ENCODE measurements at regions not wholly inside any gene's neighbourhood (a gene's known extent, or its start where the extent isn't known, plus 50 kb on each side); places are given as distances from the start of the nearest gene placed in this dataset.

GRCh38 chr1:81551946-81552345, 248.8 kb upstream of the ADGRL2 start:
- DNase-seq (ENCODE audit: low read depth), result no peak
- no peak overlapping the region for H3K4me3 ChIP-seq (ENCODE audit: low read depth, low read length)

GRCh38 chr1:81550753-81551152, 250.0 kb upstream of the ADGRL2 start:
- DNase-seq (ENCODE audit: low read depth), result no peak
- no peak overlapping the region for H3K4me3 ChIP-seq (ENCODE audit: low read depth, low read length)

GRCh38 chr1:81549588-81550127, 251.1 kb upstream of the ADGRL2 start:
- no peak overlapping the region for H3K4me3 ChIP-seq (ENCODE audit: low read depth, low read length)
- DNase-seq (ENCODE audit: low read depth), result no peak

GRCh38 chr1:81548918-81549587, 251.7 kb upstream of the ADGRL2 start:
- no peak overlapping the region for H3K4me3 ChIP-seq (ENCODE audit: low read depth, low read length)
- no peak for DNase-seq (ENCODE audit: low read depth)

GRCh38 chr1:81547912-81548303, 252.8 kb upstream of the ADGRL2 start:
- no peak for DNase-seq (ENCODE audit: low read depth)
- H3K4me3 ChIP-seq (ENCODE audit: low read depth, low read length), result no peak overlapping the region

- no peak overlapping the region for H3K4me3 ChIP-seq (ENCODE audit: low read depth, low read length)
- no peak for DNase-seq (ENCODE audit: low read depth)
These were observed 253.3 kb upstream of the ADGRL2 start for GRCh38 chr1:81547261-81547911.

DNA sequence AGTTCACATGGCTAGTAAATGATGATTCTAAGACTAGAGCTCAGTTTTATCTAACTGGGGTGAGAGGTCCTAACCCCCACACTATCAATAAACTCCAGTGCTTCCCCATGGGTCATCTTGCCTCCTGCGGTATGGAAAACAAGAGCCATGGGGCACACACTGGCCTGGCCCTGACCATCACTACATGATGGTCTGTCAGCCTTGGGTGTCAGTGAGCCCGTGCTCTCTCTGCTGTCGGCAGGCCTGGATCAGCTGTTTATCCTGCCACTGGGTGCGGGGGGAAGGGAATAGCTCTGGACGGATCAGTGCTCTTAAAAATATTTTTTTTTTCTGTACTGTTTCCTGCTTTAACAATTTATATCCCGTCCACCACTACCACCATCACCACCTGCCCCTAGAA, 255.0 kb upstream of the ADGRL2 start:
- no peak overlapping the region for H3K4me3 ChIP-seq (ENCODE audit: low read depth, low read length)
- DNase-seq (ENCODE audit: low read depth), result no peak

GRCh38 chr1:81543764-81544163, 257.0 kb upstream of the ADGRL2 start:
- H3K4me3 ChIP-seq (ENCODE audit: low read depth, low read length), result no peak overlapping the region
- DNase-seq (ENCODE audit: low read depth), result no peak

GRCh38 chr1:81542196-81542595, 258.5 kb upstream of the ADGRL2 start:
- H3K4me3 ChIP-seq (ENCODE audit: low read depth, low read length), result no peak overlapping the region
- DNase-seq (ENCODE audit: low read depth), result no peak

DNA sequence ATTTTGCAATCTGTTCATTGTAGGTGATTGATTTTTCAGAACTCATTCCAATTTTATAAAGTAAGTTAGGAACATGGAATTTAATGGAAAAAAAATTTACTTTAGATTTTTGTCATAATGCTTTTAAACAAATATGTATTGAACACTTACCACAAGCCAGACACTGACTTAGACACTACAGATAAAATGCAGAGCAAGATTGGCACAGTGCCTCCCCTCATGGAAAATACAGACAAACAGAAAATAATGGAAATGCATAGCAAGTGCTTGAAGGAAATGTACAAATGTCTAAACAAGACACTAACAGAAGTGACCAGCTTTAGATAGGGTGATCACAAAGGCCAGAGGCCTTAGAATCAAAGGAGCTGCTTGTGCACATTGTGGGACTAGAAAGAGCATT, 260.5 kb upstream of the ADGRL2 start:
- no peak overlapping the region for H3K4me3 ChIP-seq (ENCODE audit: low read depth, low read length)
- no peak for DNase-seq (ENCODE audit: low read depth)

GRCh38 chr1:81529014-81529413, 271.7 kb upstream of the ADGRL2 start:
- no peak for DNase-seq (ENCODE audit: low read depth)
- no peak overlapping the region for H3K4me3 ChIP-seq (ENCODE audit: low read depth, low read length)

DNA sequence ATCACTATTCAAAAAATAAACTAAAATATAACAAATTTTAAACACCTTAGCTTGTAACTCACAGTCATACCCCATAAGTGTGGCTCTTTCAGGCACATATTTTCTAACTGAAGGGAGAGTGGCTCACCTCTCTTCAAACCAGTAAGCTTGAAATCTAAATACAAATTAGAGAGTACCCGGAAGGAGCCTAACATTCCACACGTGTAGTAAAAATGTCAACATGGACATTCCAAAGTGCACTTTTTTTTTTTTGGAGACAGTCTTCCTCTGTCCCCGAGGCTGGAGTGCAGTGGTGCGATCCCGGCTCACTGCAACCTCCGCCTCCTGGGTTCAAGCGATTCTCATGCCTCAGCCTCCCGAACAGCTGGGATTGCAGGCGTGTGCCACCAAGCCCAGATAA, 275.6 kb upstream of the ADGRL2 start:
- no peak overlapping the region for H3K4me3 ChIP-seq (ENCODE audit: low read depth, low read length)
- DNase-seq (ENCODE audit: low read depth), result no peak

DNA sequence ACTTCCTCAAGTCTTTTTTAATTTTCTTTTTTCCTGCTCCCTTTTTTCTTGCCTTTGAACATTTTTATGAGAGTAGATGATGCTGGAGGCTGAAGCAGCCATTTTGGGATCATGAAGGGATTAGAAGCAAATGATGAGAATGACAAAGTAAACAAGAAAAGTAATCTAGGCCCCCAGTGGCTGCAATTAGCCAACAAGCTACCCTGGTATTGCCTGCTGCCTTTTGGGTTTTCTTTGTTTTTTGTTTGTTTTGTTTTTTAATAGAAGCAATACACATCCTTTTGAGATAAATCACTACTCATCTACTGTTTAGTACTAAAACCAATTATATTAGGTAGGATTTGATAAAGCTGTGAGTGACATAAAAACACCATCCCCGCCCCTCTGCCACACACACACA, 280.7 kb upstream of the ADGRL2 start:
- no peak overlapping the region for H3K4me3 ChIP-seq (ENCODE audit: low read depth, low read length)
- DNase-seq (ENCODE audit: low read depth), result no peak

- no peak overlapping the region for H3K4me3 ChIP-seq (ENCODE audit: low read depth, low read length)
- no peak for DNase-seq (ENCODE audit: low read depth)
These were observed 282.7 kb upstream of the ADGRL2 start for GRCh38 chr1:81517987-81518386.

DNA sequence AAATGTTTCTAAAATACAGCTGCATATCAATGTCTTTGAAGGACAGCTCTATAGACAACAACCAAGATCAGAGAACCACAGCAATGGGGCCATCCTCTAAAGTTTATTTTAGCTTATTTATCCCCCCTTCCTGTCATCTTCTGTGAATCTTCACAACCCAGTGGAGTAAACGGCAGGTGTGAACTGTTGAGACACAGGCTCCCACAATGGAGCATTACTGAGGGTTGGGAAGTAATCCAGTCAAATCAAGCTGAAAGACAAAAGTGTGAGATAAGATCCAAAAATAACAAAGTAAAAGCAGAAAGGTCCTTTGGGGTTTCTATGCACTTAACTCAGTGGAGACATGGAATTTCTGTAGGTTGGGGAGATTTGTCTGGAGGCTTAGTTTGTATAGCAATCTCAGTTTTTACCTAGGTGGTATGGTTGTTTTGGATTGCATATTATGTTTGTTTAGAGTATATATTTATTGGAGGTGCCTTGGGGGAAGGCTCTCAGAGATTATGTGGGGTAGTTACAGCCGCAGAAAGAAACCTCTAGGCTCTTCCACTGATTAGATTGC, 286.9 kb upstream of the ADGRL2 start:
- no peak for DNase-seq (ENCODE audit: low read depth)
- no peak overlapping the region for H3K4me3 ChIP-seq (ENCODE audit: low read depth, low read length)

DNA sequence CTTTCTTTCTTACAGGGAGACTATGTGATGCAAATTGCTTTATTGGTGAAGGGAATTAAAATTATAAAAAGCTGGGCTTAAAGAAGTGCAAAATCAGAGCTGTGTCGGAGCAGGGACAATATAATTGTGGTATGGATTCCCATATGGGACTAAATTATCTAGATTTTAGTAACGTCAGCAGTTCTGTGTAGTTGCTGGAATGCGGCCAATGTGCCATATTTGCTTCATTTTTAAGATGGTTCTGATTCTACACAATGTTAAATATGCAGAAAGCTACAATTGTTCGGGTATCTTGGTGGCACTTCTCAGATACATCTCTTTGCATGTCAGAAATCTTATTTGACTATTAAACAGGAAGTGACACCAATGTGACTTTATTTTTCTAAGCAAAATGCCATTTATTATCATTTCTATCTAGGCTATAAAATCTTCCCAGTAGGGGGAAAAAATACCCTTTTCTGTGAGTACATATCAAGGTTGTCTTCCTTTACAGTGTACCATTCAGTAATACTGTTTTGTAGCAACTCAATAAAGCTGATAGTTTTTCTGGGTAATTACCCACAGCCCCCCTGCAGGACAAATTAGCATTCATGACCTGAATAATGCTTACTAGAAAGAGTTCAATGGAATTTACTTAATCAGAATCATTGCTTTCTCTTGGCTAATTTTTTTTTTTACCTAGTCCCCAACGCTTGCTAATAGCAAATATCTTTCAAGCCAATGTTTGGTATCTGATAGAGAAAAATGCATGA, 288.3 kb upstream of the ADGRL2 start:
- no peak for DNase-seq (ENCODE audit: low read depth)
- no peak overlapping the region for H3K4me3 ChIP-seq (ENCODE audit: low read depth, low read length)

GRCh38 chr1:81511281-81511680, 289.5 kb upstream of the ADGRL2 start:
- no peak for DNase-seq (ENCODE audit: low read depth)
- H3K4me3 ChIP-seq (ENCODE audit: low read depth, low read length), result no peak overlapping the region

DNA sequence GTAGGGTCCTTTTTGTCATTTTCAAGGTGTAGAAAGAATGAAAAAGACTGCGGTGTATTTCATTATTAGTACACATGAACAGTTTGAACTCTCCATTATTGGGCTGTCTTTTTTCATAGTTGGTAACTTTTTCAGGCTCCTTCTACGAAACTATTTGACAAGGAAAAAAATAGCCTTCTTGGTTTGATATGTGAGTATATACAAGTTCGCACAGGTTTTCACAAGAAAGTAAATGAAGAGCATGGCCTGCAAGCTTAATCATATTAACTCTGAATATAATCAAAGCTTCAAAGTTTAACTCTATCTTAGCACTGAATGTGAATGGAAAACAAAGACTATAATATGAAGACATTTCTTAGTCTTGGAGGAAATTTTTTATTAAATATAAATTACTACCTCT, 290.0 kb upstream of the ADGRL2 start:
- no peak for DNase-seq (ENCODE audit: low read depth)
- no peak overlapping the region for H3K4me3 ChIP-seq (ENCODE audit: low read depth, low read length)

DNA sequence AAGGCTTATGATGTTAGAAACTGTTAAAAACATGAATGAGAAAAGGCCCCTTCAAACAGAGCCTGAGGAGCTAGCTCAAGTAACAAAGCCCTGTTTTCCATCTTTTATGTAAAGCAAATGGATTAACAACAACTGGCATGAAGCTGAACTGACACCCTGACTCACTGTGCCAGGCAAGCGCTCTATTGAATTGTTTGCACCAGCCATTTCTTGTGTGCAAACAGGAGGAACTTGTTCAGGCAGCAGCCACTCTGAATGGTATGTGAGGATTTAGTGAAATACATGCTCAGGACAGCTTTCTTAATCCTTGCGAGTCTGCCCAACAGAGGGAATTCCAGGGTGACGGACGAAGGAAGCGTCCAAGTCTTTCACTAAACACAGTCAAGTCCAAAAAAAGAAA, 291.1 kb upstream of the ADGRL2 start:
- no peak for DNase-seq (ENCODE audit: low read depth)
- no peak overlapping the region for H3K4me3 ChIP-seq (ENCODE audit: low read depth, low read length)

DNA sequence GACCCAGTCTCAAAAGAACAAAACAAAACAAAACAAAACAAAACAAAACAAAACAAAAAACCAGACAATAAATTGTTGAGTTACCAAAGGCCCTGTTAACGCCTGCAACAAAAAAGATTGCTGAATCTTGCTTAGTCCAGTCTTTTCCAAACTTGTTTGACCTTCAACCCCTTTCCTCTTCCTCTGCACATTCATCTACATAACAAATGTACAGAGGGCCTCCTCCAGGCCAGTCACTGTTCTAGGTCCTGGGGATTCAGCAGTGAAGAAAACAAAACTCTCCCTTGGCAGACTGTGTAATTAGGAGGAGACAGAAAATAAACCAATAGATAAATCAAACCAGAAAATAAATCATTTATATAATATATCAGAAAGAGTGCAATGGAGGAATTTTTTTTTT, 294.0 kb upstream of the ADGRL2 start:
- DNase-seq (ENCODE audit: low read depth), result no peak
- H3K4me3 ChIP-seq (ENCODE audit: low read depth, low read length), result no peak overlapping the region

Measured in skeletal muscle cell (primary cell).